GM21390 (cell line): ENCODE measurements at regions not wholly inside any gene's neighbourhood (a gene's known extent, or its start where the extent isn't known, plus 50 kb on each side); places are given as distances from the start of the nearest gene placed in this dataset.
"Not testable (repeated sequence)": the region's sequence is repeated elsewhere in the genome, so short reads cannot be mapped to it uniquely, and the experiment has no call there.

Experiments
- ATAC-seq: cut with Tn5 transposase; IDR thresholded peaks from one replicate; pipeline ENCODE4 v1.9.1; 2021; ENCODE audit not compliant: unreplicated experiment

GRCh38 chr14:53751650-53752049 is 205.0 kb downstream of the BMP4 start:
- no peak for ATAC-seq

- no peak for ATAC-seq
Measured at GRCh38 chr14:53748691-53749090, 207.9 kb downstream of the BMP4 start.

- ATAC-seq, result no peak
Measured at GRCh38 chr14:53744857-53745256, 211.8 kb downstream of the BMP4 start.

- ATAC-seq, result no peak
Measured at GRCh38 chr14:53743371-53743770, 213.3 kb downstream of the BMP4 start.

GRCh38 chr14:53742233-53742620 is 214.4 kb downstream of the BMP4 start:
- ATAC-seq, result no peak

GRCh38 chr14:53741479-53742232 is 215.0 kb downstream of the BMP4 start:
- no peak for ATAC-seq

- no peak for ATAC-seq
Measured at GRCh38 chr14:53740570-53740969, 216.1 kb downstream of the BMP4 start.

- no peak for ATAC-seq
Measured at GRCh38 chr14:53735916-53736315, 220.7 kb downstream of the BMP4 start.

- ATAC-seq, result no peak
Measured at GRCh38 chr14:53723221-53723620, 233.4 kb downstream of the BMP4 start.

GRCh38 chr14:53719536-53719935 is 237.1 kb downstream of the BMP4 start:
- no peak for ATAC-seq

GRCh38 chr14:53716578-53716977 is 240.0 kb downstream of the BMP4 start:
- ATAC-seq, result no peak

- ATAC-seq, result no peak
Measured at GRCh38 chr14:53715193-53715721, 241.4 kb downstream of the BMP4 start.

- ATAC-seq, result no peak
Measured at GRCh38 chr14:53714495-53715192, 242.0 kb downstream of the BMP4 start.

- ATAC-seq, result not testable (repeated sequence)
Measured at GRCh38 chr14:53712901-53713300, 243.7 kb downstream of the BMP4 start.

GRCh38 chr14:53711205-53711604 is 245.4 kb downstream of the BMP4 start:
- ATAC-seq, result no peak

- ATAC-seq, result no peak
Measured at GRCh38 chr14:53710615-53711014, 246.0 kb downstream of the BMP4 start.

GRCh38 chr14:53709381-53709780 is 247.2 kb downstream of the BMP4 start:
- ATAC-seq, result no peak

GRCh38 chr14:53703457-53703856 is 253.2 kb downstream of the BMP4 start:
- no peak for ATAC-seq

- ATAC-seq, result no peak
Measured at GRCh38 chr14:53701108-53701875, 255.3 kb downstream of the BMP4 start.

GRCh38 chr14:53696217-53696965 is 260.2 kb downstream of the BMP4 start:
- no peak for ATAC-seq

GRCh38 chr14:53695692-53696214 is 260.9 kb downstream of the BMP4 start:
- ATAC-seq, result no peak
